ENCODE measurements at regions not wholly inside any gene's neighbourhood (a gene's known extent, or its start where the extent isn't known, plus 50 kb on each side); places are given as distances from the start of the nearest gene placed in this dataset.

DNA sequence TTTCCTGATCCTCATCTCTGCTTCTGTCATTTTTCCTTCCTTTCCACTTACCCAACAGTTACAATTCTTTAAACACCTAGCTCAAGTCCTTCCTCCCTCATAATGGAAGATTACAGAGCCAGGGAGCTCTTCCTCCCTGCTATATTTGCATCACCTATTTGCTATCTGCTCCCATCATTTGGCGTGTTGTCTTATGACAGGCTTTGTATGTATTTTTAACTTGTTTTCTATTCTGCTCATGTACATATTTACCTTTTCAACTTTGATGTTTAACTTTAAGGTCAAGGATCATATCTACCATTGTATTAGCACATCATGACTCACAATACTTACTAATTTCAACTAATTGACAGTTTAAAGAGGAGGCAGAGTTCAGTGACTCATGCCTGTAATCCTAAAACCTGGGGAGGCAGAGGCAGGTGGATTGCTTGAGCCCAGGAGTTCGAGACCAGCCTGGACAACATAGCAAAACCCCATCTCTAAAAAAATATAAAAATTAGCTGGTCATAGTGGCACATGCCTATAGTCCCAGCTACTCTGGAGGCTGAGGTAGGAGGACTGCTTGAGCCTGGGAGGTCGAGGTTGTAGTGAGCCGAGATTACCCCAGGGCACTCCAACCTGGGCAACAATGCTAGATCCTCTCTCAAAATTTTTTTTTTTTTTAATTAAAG, 92.5 kb upstream of the FOXN2 start:
- Histone ChIP-seq H3K4me3 (replicated peaks in 1 of 2; ENCODE audit: low read depth in 1 of 2, low read length in 2 of 2) (no peak overlapping the region), H3K9ac (ENCODE audit: low read length) (no peak overlapping the region), H3K4me1 (ENCODE audit: control insufficient read depth in 1 of 2, insufficient read depth in 2 of 2, low read length in 2 of 2) (no peaks in the 10 kb centered on the region), H3K9me2 (ENCODE audit: insufficient read depth) (no peaks in the 10 kb centered on the region), H4K20me1 (ENCODE audit: insufficient read depth) (no peaks in the 10 kb centered on the region; the same call in 1 of the 2 replicates), H3K36me3 (ENCODE audit: control insufficient read depth in 1 of 2, insufficient read depth in 2 of 2, low read length in 2 of 2) (no peaks in the 10 kb centered on the region), H3K4me2 (ENCODE audit: low read length) (no peak overlapping the region), H3K9me3 (ENCODE audit: control insufficient read depth in 1 of 2, insufficient read depth in 1 of 2, low read depth in 1 of 2, low read length in 2 of 2) (no peaks in the 10 kb centered on the region), H3K27ac (ENCODE audit: low read depth, low read length) (no peak overlapping the region), H2AFZ (ENCODE audit: low read depth, low read length, poor library complexity, severe bottlenecking) (no peak overlapping the region), H3K27me3 (ENCODE audit: insufficient read depth, low read length) (no peaks in the 10 kb centered on the region), H3K79me2 (ENCODE audit: insufficient read depth, low read length) (no peaks in the 10 kb centered on the region)
- intact Hi-C loops (cut with micrococcal nuclease) = no loop called here
- no peak for DNase-seq (ENCODE audit: low read depth, low spot score)
- POLR2A ChIA-PET = no interaction called here
- no peak for TF ChIP-seq TCF7L2 (IDR thresholded peaks at IDR 0.05; ENCODE audit: borderline replicate concordance, extremely low read depth, insufficient read depth, insufficient read length)
- TF ChIP-seq SP1 (IDR thresholded peaks at IDR 0.05; ENCODE audit: low read depth) = no peak
- TF ChIP-seq EGR1 (IDR thresholded peaks at IDR 0.05; ENCODE audit: low read depth) = no peak
- no peak for TF ChIP-seq YY1 (IDR thresholded peaks at IDR 0.05; ENCODE audit: extremely low read depth, insufficient replicate concordance, low read depth, low read length)
- TF ChIP-seq, protein P1, sequence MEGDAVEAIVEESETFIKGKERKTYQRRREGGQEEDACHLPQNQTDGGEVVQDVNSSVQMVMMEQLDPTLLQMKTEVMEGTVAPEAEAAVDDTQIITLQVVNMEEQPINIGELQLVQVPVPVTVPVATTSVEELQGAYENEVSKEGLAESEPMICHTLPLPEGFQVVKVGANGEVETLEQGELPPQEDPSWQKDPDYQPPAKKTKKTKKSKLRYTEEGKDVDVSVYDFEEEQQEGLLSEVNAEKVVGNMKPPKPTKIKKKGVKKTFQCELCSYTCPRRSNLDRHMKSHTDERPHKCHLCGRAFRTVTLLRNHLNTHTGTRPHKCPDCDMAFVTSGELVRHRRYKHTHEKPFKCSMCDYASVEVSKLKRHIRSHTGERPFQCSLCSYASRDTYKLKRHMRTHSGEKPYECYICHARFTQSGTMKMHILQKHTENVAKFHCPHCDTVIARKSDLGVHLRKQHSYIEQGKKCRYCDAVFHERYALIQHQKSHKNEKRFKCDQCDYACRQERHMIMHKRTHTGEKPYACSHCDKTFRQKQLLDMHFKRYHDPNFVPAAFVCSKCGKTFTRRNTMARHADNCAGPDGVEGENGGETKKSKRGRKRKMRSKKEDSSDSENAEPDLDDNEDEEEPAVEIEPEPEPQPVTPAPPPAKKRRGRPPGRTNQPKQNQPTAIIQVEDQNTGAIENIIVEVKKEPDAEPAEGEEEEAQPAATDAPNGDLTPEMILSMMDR (IDR thresholded peaks at IDR 0.05 in 2 of 3, conservative IDR thresholded peaks at IDR 0.05 in 1 of 3; ENCODE audit: borderline replicate concordance in 1 of 3, insufficient read depth in 1 of 3, low read depth in 2 of 3, low read length in 2 of 3) = no peak
- no peak for TF ChIP-seq POLR2A (IDR thresholded peaks at IDR 0.05; ENCODE audit: borderline replicate concordance, extremely low read depth, insufficient read depth, insufficient read length)
- TF ChIP-seq, protein P2, sequence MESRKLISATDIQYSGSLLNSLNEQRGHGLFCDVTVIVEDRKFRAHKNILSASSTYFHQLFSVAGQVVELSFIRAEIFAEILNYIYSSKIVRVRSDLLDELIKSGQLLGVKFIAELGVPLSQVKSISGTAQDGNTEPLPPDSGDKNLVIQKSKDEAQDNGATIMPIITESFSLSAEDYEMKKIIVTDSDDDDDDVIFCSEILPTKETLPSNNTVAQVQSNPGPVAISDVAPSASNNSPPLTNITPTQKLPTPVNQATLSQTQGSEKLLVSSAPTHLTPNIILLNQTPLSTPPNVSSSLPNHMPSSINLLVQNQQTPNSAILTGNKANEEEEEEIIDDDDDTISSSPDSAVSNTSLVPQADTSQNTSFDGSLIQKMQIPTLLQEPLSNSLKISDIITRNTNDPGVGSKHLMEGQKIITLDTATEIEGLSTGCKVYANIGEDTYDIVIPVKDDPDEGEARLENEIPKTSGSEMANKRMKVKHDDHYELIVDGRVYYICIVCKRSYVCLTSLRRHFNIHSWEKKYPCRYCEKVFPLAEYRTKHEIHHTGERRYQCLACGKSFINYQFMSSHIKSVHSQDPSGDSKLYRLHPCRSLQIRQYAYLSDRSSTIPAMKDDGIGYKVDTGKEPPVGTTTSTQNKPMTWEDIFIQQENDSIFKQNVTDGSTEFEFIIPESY (IDR thresholded peaks at IDR 0.05; ENCODE audit: extremely low read depth, insufficient replicate concordance, low read length) = no peak
- TF ChIP-seq EZH2 (IDR thresholded peaks at IDR 0.05) = no peak
- TF ChIP-seq SIN3A (IDR thresholded peaks at IDR 0.05; ENCODE audit: low read depth) = no peak
- peak; percentile 42 for TF ChIP-seq JUND (IDR thresholded peaks at IDR 0.05)
- TF ChIP-seq FOSL1 (IDR thresholded peaks at IDR 0.05; ENCODE audit: low read depth) = peak; percentile 58
- no peak for ATAC-seq
- CTCF ChIA-PET = no interaction called here
- RAD21 ChIA-PET (ENCODE audit: low non-redundant PET in 1 of 2, low total read pairs in 2 of 2, uncharacterized antibody in 2 of 2, unreplicated experiment in 2 of 2) = no interaction called here
- BruUV-seq (replicated peaks) = no TSS peak
